Stomach (tissue), 4 donors: ENCODE measurements at regions not wholly inside any gene's neighbourhood (a gene's known extent, or its start where the extent isn't known, plus 50 kb on each side); places are given as distances from the start of the nearest gene placed in this dataset.

ENCODE experiments used
- CTCF ChIP-seq, 7 experiments: fragments of 450-650 bp in 4 of 7; fragments of 200-600 bp in 3 of 7; sonication (generic) in 3 of 7; IDR thresholded peaks; one replicate each; pipeline ENCODE4 v1.5.1; 2016 to 2019; ENCODE audit warnings: antibody characterized with exemption in 7 of 7, control low read depth in 2 of 7, mild to moderate bottlenecking in 1 of 7
- POLR2A ChIP-seq, 4 donors: fragments of 450-650 bp; IDR thresholded peaks; one replicate each; pipeline ENCODE4 v1.6.1; 2016; ENCODE audit warnings: antibody characterized with exemption in 4 of 4, control low read depth in 2 of 4, mild to moderate bottlenecking in 1 of 4, moderate library complexity in 1 of 4

- TF ChIP-seq CTCF (IDR thresholded peaks at IDR 0.05), result no peak
- no peak for TF ChIP-seq POLR2A (IDR thresholded peaks at IDR 0.05)
These were observed 1454.4 kb upstream of the CELF4 start for GRCh38 chr18:39019989-39020388.
